DMS79 treated with DMSO at 0.1 percent for 48 hours (cell line): ENCODE measurements at regions not wholly inside any gene's neighbourhood (a gene's known extent, or its start where the extent isn't known, plus 50 kb on each side); places are given as distances from the start of the nearest gene placed in this dataset.
"Not testable (repeated sequence)": the region's sequence is repeated elsewhere in the genome, so short reads cannot be mapped to it uniquely, and the experiment has no call there.

ENCODE experiments used
- DNase-seq: peaks from one replicate; lab custom pipeline; 2025; lab: John Stamatoyannopoulos, UW

DNA sequence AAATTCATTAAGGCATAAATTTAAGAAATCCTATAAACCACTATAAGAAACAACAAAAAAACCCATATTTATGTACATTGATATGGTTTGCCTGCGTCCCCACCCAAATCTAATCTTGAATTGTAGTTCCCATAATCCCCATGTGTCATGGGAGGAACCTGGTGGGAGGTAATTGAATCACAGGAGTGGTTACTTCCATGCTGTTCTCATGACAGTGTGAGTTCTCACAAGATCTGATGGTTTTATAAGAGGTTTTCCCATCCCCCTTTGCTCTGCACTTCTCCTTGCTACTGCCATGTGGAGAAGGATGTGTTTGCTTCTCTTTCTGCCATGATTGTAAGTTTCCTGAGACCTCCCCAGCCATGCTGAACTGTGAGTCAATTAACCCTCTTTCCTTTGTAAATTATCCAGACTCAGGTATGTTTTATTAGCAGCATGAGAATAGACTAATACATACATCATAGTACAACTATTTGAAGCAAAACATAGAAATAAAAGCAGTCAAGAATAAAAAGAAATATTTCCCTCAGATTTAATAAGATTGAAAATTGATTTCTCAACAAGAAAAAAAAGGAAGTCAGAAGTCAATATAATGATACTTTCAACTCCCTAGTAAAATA, 209.0 kb upstream of the GPC6 start:
- no peak for DNase-seq

DNA sequence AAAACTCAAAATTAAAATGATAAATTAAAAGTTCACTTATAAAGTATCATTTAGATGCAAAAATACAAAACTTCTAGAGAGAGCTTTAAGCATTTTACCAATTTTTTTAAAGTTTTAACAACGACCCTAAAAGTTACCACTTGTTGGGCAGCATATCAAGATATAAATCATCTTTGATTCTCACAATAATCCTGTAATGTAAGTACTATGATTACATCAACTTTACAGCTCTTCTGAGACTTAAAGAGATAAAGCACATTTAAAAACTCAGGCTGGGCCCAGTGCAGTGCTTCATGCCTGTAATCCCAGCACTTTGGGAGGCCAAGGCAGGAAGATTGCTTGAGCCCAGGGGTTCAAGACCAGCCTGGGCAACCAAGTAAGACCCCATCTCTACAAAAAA, 202.7 kb upstream of the GPC6 start:
- no peak for DNase-seq

DNA sequence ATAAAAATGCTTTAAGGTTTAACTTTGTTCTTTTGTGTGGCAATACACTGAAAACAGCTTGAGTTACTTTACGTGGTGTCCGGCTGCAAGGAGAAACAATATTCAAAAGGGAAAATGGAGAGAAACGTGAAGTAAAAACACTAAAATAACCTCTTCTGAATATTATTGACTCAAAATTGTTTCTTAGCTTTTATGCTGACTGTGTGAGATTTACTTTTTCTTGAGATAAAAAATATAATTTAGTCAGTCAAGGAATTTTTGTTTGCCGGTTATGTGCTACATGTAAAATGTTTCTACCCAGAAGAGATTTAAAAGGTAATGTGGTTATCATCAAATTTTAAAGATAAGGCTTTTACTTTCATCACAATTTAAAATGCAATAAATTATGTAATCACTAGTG, 200.6 kb upstream of the GPC6 start:
- no peak for DNase-seq

DNA sequence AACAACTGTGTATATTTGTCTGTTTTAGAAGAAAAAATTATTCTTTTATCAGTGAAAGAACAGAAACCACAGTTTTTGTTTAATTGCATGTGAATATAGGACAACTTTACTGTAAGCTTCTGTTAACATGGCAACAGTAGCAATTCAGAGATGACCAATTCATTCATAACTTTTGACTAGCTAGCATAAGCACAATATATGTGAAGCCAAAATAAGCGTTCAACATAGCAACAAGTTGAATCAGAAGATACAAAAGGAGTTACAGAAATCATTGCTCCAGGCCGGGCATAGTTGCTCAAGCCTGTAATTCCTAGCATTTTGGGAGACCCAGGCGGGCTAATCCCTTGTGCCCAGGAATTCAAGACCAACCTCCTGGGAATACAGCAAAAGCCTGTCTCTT, 197.1 kb upstream of the GPC6 start:
- no peak for DNase-seq

DNA sequence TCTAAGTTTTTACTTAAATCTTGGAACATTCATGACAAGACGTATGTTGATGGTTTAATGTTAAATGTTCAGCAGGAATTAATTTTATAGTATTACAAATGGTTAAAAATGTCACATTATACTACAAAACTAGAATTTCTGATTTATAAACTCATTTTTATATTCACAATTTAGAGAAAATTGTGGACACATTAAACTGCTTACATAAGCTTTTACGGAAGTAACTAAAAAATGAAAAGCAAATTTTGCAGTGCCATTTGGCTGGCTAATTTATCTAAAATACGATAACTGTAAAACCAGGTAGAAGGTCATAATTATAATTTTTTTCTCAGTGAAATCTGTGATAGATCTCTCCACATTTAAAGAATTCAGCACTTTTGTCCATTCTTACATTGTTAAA, 190.2 kb upstream of the GPC6 start:
- DNase-seq: no peak

DNA sequence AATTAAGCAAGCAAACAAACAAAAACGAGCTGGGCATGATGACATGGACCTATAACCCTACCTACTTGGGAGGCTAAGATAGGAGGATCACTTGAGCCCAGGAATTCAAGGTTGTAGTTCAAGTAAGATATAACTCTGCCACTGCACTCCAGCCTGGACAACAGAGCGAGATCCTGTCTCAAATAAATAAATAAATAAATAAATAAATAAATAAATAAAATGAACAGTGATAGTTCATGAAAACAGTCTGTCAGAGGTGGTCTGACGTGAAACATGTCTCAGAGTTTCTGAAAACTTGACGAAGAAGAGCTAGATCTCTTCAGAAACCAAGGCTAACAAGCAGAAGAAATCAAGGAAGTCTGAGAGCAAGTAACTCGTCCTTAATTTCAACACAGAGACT, 188.8 kb upstream of the GPC6 start:
- no peak for DNase-seq

DNA sequence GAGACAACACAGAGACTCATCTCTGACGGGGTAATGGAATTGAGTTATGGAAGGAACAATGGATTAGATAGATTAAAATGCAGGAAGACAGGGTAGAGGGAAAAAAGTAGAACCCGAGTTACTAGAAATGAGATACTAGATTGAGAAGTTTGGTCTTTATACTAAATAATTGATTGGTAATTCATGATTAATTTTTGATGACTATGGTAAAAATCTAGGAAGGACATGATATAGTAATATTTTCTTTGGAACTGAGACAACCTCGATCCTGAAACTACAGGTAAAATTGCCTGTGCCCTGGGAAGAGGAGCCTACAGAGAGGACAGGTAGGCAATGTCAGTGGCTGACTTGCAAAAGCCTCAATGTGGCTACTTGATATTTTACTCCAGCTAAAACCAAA, 188.4 kb upstream of the GPC6 start:
- no peak for DNase-seq

DNA sequence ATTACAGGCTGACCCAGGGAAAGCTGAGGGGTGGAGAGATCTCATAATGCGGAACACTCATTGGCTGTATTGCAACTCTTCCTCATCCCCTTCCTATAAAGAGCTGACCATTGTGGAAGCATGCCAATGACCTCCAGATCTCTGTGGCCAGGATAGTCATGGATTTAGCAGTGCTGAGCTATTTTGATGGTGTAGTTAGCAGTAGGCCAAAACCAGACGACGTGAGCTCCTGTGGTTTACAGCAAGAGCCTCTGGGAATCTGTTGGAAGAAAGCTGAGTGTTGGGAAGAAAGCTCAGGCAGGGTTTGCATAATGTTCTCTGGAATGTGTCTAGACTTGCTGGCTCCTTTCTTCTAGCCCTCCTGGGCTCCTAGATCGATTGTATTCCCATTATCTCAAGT, 187.5 kb upstream of the GPC6 start:
- DNase-seq: no peak

DNA sequence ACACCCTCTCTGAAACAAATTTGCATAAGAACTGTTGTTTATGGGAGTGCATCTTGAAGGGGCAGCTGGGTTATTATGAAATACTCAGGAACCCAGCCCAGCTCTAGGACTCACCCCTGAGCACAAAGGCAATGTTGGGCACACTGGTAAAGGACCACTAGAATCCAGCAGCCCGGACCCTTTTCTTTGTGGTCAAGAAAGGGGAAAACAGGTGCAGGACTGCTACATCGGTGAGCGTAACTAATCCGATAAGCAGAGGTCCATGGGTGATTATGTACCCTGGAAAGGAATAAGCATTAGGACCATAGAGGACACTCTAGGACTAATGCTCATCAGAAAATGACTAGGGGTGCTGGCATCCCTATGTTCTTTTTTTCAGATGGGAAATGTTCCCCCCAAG, 185.0 kb upstream of the GPC6 start:
- not testable (repeated sequence) for DNase-seq

DNA sequence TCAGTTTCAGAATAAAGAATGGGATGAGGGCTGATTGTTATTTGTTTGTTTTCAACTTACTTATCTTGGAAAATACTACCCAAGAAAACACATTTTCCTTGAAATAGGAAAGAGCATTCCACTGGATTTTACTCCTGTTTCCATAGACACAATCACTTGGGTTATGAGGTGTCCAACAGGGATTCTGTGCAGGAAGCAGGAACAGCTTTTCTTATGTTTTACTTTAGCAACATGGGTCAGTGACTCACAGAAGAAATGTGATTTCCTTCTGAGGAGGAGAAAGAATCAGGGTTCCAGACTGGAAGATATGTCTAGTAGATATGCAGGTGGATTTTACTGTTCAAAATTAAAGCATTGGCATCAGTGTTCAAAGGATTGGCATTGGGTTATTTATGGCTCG, 180.8 kb upstream of the GPC6 start:
- DNase-seq: no peak

DNA sequence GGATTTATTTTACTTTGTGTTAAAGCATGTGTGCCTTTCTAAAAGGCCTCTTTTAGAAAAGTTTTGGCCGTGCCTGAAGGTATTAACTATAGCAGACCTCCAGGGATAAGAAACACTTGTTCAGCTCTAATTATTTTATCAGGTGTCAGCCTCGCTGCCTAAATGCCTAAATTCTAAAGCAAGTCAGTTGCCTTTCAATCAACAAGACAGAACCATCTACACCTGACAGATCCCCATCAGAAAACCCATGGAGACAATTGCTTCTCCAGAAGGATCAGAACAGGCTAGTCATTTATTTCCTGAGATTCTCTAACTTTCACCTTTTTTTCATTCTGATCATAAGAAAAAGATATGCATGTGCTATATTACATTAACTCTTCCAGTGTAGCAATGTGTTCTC, 171.4 kb upstream of the GPC6 start:
- no peak for DNase-seq

DNA sequence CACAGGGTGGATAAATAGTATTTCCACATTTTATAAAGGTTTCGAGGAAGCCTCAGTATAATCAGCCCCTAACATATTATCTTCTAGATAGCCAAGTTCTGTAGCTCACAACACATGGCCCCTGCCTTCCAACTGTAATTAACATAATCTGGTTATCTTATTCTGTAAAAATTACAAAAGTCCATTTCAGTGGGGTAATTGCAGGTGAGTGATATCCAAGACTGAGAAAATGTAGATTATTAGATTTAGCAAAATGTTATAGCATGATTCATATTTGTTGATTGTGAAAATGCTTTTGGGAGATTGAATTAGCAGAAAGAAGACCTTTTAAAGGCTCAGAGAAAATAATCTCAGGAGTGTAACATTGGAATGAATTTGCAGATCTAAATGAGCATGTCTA, 168.3 kb upstream of the GPC6 start:
- no peak for DNase-seq

DNA sequence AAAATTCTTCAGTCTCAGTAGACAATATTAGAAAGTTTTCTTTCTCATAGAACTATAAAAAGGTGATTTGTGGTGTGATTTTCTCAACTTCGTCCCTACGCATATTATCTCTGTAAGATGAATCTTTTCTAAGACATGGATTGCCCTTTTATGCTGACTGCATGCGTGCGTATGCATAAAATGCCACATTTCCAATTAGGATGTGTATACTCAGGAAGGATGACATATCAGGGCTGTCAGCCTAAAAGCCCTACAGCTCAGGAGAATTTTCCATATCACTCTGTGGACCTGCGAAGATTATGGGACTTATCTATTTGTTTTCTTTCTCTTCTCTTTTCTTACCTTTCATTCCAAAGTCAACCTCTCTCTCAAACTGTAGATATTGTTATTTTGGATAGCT, 166.5 kb upstream of the GPC6 start:
- DNase-seq: no peak

DNA sequence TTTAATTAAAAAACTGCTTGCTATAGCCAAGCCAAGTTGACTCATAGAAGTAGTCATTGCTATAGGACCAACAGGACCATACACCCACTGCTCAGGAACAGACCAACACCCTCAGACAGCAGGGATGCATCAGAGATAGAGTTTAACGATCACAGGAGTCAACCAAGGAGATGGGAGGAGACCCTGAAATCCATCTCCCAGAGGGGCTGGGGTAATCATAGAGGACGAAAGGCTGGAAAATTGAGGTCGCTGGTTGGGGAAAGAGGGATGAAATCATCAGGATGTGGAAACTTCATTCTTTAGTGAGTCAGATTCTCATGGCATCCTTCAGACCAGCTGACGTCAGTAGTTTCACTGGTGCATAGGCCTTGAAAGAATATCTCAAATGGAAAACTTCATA, 160.4 kb upstream of the GPC6 start:
- DNase-seq: no peak

DNA sequence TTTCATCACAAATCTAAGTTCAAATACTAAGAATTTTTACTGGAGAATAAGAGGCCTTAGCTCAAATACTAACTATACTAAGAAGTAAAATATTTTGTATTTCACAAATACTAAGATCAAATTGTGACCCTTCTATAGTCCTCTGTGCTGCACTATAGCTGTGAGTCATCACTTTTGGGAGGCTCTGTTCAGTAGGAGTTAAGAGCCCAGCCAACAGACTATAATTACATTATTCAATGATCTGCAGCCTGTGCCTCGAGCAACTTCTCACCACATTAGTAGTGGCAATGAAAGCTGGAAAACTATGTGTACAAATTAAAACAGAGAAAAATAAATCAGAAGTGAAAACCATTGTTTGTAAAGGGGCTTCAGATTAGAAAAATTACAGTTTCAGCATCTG, 147.3 kb upstream of the GPC6 start:
- DNase-seq: peak; percentile 19

DNA sequence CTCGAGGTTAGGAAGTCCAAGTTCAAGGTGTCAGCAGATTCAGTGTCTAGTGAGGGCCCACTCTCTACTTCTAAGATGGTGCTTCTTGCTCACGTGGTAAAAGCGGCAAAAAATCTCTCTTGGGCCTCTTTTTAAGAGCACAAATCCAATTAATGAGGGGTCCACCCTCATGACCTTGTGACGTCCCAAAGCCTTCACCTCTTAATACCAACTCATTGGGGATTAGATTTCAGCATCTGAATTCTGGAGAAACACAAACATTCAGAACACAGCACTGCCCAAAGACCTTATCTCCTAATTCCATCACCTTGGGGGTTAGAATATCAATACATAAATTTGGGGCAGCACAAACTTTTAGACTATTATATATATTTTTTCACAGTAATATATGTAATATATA, 146.4 kb upstream of the GPC6 start:
- no peak for DNase-seq

DNA sequence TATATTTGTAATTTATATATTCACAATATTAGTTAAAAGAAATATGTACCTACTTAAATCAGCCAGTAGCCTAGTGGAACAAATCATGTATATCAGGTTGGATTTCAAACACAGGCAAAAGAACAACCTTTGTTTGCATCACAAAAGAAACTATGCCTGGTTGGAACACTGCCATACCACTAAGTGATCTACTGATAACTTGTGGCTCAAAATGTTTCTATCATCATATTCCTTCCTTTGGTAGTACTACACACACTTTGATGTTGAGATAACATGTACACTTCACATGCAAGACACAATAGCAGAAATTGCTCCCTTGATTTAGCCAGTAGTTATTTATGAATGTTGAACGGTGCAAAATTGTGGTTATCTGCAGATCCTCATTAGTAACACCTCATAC, 146.0 kb upstream of the GPC6 start:
- peak; percentile 97 for DNase-seq

DNA sequence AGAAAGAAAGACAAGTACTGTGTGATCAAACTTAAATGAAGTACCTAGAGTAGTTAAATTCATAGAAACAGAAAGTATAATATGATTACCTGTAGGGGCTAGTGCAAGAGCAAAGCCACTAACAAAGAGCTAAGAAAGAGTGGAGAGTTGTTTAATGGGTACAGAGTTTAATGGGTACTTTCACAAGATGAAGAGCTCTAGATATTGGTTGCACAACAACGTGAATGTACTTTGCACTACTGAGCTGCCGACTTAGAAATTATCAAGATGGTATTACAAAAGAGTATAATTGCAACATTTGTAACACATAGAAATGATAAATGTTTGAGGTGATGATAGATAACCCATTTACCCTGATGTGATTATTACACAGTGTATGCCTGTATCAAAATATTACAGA, 140.3 kb upstream of the GPC6 start:
- DNase-seq: no peak

DNA sequence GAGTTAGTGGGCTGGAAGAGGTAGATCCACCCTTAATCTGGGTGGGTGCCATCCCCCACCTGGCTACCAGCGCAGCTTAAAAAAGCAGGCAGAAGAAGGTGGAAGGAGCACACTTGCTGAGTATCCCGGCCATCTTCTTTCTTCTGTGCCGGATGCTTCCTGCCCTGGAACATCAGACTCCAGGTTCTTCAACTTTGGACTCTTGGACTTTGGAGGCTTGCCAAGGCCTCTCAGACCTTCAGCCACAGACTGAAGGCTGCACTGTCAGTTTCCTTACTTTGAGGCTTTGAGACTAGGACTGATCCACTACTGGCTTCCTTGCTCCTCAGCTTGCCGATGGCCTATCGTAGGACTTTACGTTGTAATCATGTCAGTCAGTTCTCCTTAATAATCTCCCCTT, 127.6 kb upstream of the GPC6 start:
- no peak for DNase-seq

DNA sequence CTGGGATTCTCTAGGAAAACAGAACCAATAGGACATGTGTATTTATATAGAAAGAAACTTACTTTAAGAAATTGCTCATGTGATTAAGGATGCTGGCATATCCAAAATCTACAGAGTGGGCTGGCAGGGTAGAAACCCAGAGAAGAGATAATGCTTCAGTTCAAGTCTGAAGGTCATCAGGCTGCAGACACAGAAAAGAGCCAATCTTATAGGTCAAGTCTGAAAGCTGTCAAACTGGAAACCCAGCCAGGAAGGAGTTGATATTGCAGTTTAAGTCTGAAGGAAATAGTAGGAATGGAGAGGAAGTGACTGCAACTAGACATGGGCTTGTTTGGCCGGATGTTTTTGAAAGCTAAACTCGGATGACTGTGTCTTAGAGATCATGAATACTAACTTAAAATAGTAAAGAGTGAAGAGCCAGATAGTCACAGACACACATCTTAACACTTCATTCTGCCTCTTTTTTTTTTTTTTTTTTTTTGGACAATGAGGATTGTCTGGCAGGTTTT, 125.3 kb upstream of the GPC6 start:
- DNase-seq: no peak

DNA sequence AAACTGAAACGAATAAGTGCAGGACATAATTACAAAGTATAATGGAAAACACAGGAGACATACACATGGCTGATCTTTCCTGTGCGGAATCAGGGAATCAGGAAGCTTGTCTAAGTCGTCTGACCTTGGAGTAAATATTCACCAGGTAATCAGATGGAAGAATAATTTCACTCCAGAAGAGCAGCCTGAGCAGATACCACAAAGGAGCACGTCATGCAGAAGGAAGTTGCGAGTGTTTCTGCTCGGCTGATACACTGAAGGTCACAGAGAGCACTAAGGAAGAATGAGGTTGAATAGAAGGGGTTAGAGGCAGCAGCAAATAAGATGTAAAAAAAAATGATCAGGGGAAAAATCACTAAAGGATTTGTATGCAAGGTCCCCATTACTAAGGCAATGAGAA, 122.3 kb upstream of the GPC6 start:
- DNase-seq: no peak

DNA sequence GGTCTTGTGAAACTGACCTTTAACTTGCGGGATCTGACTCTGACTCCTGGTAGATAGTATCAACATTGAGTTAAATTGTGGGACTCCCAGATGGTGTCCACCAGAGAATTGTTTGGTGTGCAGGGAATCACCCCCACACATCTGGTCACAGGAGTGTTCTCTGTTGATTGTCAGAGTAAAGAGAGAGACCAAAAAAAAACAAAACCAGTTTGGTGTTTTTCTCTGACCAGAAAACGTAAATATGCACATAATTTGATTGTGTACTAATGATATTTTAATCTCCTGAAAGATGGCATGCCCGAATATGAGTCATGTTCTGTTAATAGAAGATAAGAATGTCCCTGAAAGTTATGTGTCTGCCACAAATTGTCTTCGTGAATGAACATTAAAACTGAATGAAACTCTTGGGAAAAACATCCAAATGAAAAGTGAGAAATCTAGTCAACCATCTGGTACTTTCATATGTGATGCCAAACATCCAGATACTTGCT, 118.5 kb upstream of the GPC6 start:
- DNase-seq: no peak

DNA sequence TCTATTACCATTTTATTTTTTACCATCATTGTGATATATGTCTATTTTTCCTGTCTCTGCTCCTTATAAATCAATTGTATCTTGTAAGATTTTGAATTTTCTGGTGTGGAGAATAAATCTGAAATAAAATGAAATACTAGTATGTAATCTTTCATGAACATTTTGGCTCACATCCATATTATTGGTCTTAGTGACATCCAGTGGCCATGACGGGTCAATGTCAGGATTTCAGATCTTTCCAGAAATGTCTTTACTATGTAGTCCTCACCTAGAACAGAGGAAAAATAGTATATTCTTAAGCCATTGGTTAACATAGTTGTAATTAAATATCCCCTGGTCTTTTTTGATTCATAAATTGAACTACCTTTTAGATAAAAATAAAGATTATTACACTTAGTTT, 109.8 kb upstream of the GPC6 start:
- no peak for DNase-seq

DNA sequence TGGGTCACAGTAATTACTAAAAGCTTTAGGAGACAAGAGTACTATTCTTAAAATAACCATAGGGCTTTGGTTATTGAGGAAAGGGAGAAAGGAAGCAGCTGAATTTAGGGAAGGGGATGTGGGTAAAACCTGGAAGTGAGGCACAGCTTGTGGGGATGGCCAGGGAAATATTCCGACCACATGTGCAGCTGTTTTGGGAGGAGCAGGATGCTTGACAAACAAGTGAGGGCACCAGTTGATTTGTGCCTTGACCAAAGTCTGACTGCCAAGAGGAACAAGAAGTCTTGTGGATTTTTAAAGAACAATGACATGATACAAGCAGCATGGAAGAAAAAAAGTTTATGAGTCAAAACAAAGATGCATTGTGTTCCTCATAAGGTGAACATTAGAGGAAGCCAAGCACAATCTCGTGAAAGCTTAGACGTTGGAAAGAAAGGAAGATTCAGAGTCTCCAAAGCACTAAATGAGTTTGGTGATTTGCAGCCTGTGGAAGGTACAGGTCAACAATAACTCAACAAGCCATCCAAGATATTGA, 108.5 kb upstream of the GPC6 start:
- no peak for DNase-seq
